ENCODE measurements at regions not wholly inside any gene's neighbourhood (a gene's known extent, or its start where the extent isn't known, plus 50 kb on each side); places are given as distances from the start of the nearest gene placed in this dataset.

DNA sequence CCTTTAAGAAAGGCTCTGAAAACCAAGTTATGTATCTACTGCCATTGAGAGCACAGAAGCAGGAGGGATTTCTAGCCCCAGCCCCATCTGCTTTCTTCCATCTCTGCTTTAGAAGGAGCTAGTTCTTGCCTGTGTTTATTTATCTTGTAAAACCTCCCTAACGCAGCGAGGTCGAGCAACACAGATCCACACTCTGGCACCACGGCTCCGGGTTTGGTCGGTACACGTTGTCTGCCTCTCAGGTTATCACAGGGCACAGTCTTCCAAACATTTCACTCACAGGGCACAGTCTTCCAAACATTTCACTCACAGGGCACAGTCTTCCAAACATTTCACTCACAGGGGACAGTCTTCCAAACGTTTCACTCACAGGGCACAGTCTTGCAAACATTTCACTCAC, 69.7 kb upstream of the TLR3 start:
- Histone ChIP-seq H3K4me1 (ENCODE audit: control insufficient read depth, extremely low read depth, insufficient read depth, low read length) (no peaks in the 10 kb centered on the region), H3K36me3 (ENCODE audit: control insufficient read depth in 2 of 2, extremely low read depth in 1 of 2, insufficient read depth in 2 of 2, low read length in 2 of 2) (no peaks in the 10 kb centered on the region), H4K20me1 (replicated peaks; ENCODE audit: control insufficient read depth, extremely low read depth, insufficient read depth, low read length) (no peaks in the 10 kb centered on the region), H3K79me2 (ENCODE audit: control insufficient read depth, insufficient read depth, low read length) (no peaks in the 10 kb centered on the region), H3K9ac (replicated peaks; ENCODE audit: extremely low read depth, insufficient read depth, low read length) (no peak overlapping the region), H3K9me3 (replicated peaks; ENCODE audit: control insufficient read depth, insufficient read depth, low read length) (no peaks in the 10 kb centered on the region), H3K27ac (ENCODE audit: insufficient read depth, low read depth, low read length) (no peak overlapping the region), H3K4me3 (replicated peaks in 1 of 3; ENCODE audit: insufficient read depth in 1 of 3, low read depth in 1 of 3, low read length in 3 of 3) (no peak overlapping the region), H3K9me1 (replicated peaks; ENCODE audit: control insufficient read depth, extremely low read depth, insufficient read depth, low read length) (no peaks in the 10 kb centered on the region), H3K4me2 (ENCODE audit: insufficient read depth, low read length) (no peak overlapping the region), H2AFZ (ENCODE audit: low read depth, low read length) (no peak overlapping the region), H3K27me3 (ENCODE audit: control insufficient read depth in 2 of 2, insufficient read depth in 2 of 2, low read length in 2 of 2) (no peaks in the 10 kb centered on the region)
- ChIA-PET CTCF (no interaction called here), POLR2A (no interaction called here)
- DNase-seq (ENCODE audit: low read depth, low spot score) (no peak), FAIRE-seq (no peak)
- dilution Hi-C loops (cut with MboI; ENCODE audit: extremely low pct_ligation_motif_present, low sequenced_read_pairs) = no loop called here
- intact Hi-C loops (cut with micrococcal nuclease) = no loop called here
- BruUV-seq (replicated peaks) = no TSS peak
- TF ChIP-seq, protein P1, sequence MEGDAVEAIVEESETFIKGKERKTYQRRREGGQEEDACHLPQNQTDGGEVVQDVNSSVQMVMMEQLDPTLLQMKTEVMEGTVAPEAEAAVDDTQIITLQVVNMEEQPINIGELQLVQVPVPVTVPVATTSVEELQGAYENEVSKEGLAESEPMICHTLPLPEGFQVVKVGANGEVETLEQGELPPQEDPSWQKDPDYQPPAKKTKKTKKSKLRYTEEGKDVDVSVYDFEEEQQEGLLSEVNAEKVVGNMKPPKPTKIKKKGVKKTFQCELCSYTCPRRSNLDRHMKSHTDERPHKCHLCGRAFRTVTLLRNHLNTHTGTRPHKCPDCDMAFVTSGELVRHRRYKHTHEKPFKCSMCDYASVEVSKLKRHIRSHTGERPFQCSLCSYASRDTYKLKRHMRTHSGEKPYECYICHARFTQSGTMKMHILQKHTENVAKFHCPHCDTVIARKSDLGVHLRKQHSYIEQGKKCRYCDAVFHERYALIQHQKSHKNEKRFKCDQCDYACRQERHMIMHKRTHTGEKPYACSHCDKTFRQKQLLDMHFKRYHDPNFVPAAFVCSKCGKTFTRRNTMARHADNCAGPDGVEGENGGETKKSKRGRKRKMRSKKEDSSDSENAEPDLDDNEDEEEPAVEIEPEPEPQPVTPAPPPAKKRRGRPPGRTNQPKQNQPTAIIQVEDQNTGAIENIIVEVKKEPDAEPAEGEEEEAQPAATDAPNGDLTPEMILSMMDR (IDR thresholded peaks at IDR 0.05; ENCODE audit: extremely low read depth in 1 of 2, insufficient read depth in 1 of 2, low read depth in 1 of 2, low read length in 2 of 2) = no peak
- TF ChIP-seq, protein P2, sequence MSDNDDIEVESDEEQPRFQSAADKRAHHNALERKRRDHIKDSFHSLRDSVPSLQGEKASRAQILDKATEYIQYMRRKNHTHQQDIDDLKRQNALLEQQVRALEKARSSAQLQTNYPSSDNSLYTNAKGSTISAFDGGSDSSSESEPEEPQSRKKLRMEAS (IDR thresholded peaks at IDR 0.05; ENCODE audit: insufficient read depth, insufficient read length) = no peak
- no peak for TF ChIP-seq GATA2 (IDR thresholded peaks at IDR 0.05; ENCODE audit: insufficient read depth, insufficient read length, low read depth, low read length)
- TF ChIP-seq POLR2A (IDR thresholded peaks at IDR 0.05; ENCODE audit: low read depth, low read length) = no peak
- TF ChIP-seq JUN (IDR thresholded peaks at IDR 0.05; ENCODE audit: borderline replicate concordance, insufficient read depth, insufficient read length, low read depth) = no peak
- no peak for TF ChIP-seq EZH2 (IDR thresholded peaks at IDR 0.05; ENCODE audit: borderline replicate concordance, low read depth, low read length, severe bottlenecking)
- TF ChIP-seq POLR2AphosphoS5 (IDR thresholded peaks at IDR 0.05; ENCODE audit: insufficient read depth, low read depth, low read length) = no peak
